ENCODE measurements at regions not wholly inside any gene's neighbourhood (a gene's known extent, or its start where the extent isn't known, plus 50 kb on each side); places are given as distances from the start of the nearest gene placed in this dataset.

DNA sequence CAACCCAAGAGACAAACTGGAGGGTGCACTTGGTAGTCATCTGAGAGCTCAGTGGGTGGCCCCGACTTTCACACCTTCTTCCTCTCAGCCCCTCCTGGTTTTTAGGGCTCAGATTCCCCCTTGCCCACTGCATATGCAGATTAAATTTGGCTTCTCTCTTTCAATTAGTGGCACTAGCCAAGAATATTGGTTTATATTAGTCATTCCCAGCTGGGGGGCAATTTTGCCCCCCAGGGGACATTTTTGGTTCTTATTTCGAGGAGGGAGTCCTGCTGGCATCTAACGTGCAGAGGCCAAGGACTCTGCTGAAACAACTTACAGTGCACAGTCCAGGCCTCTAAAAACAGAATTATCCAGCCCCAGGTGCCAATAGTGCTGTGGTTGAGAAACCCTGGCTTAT, 216.0 kb downstream of the RPS24 start:
- Histone ChIP-seq H3K27ac (no peak overlapping the region), H3K36me3 (no peaks in the 10 kb centered on the region), H3K4me1 (no peaks in the 10 kb centered on the region), H3K27me3 (no peaks in the 10 kb centered on the region), H3K9me3 (no peaks in the 10 kb centered on the region), H3K4me3 (no peak overlapping the region)
- WGBS, result 71% methylated on average over 3 of the region's 3 CpGs
- DNase-seq (ENCODE audit: low spot score in 2 of 2), result no peak
- TF ChIP-seq EP300 (IDR thresholded peaks at IDR 0.05) (no peak), POLR2A (IDR thresholded peaks at IDR 0.05) (no peak), POLR2AphosphoS5 (IDR thresholded peaks at IDR 0.05) (no peak)
- TF ChIP-seq, protein P1, sequence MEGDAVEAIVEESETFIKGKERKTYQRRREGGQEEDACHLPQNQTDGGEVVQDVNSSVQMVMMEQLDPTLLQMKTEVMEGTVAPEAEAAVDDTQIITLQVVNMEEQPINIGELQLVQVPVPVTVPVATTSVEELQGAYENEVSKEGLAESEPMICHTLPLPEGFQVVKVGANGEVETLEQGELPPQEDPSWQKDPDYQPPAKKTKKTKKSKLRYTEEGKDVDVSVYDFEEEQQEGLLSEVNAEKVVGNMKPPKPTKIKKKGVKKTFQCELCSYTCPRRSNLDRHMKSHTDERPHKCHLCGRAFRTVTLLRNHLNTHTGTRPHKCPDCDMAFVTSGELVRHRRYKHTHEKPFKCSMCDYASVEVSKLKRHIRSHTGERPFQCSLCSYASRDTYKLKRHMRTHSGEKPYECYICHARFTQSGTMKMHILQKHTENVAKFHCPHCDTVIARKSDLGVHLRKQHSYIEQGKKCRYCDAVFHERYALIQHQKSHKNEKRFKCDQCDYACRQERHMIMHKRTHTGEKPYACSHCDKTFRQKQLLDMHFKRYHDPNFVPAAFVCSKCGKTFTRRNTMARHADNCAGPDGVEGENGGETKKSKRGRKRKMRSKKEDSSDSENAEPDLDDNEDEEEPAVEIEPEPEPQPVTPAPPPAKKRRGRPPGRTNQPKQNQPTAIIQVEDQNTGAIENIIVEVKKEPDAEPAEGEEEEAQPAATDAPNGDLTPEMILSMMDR (IDR thresholded peaks at IDR 0.05), result no peak

DNA sequence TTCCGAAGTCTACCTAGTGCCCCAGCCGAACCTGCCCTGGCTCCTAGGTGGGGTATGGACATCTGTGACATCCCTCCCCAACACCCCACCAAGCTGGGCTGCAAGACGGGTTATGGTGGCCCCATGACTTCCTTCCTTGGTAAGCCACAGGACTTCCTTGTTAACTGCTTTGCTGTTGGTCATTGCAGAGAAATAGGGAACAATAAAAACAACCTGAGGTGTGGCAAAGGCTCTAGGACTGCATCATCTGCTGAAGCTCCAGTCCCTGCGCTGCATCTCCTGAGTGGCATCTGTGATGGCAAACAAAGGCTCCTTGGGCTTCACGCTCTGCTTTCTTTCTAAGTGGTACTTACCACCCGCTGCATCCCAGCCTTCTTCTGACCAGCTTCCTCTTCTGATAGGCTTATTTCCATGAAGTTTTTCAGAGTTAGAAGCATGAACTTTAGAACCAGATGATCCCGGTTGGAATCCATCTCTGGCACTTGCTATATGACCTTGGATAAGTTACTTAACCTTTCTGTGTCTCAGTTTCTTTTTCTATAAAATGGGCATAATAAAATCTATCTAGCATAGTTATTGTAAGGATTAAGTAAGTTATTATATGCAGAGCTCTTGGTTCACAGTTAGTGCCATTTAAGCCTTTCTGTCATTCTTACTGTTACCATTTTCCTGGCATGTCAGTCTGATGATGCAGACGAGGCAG, 216.8 kb downstream of the RPS24 start:
- no peak for TF ChIP-seq POLR2A (IDR thresholded peaks at IDR 0.05)
- TF ChIP-seq, protein P1 (IDR thresholded peaks at IDR 0.05), result no peak
- TF ChIP-seq EP300 (IDR thresholded peaks at IDR 0.05), result no peak
- TF ChIP-seq POLR2AphosphoS5 (IDR thresholded peaks at IDR 0.05), result no peak
- Histone ChIP-seq H3K27me3 (no peaks in the 10 kb centered on the region), H3K4me1 (no peaks in the 10 kb centered on the region), H3K4me3 (no peak overlapping the region), H3K9me3 (no peaks in the 10 kb centered on the region), H3K36me3 (no peaks in the 10 kb centered on the region), H3K27ac (no peak overlapping the region)
- DNase-seq (ENCODE audit: low spot score in 2 of 2), result no peak
- WGBS, result 82% methylated on average over 8 of the region's 8 CpGs

DNA sequence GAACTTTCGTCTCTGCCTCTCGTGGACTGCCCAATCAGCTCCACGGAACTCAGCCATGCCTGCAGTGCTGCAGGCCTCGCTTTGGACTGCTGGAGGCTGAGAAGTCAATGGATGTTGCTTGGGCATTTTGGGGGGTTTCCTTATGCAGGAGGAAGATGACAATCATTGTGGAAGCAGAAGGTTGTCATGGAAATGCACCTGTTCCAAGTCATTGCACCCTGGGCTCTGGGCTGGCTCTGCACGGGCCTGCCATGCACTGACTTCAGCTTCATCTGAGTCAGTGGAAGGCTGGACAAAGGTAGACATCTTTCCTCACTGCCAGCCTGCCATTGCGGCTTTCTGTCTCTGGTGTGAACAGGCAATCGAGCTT, 217.3 kb downstream of the RPS24 start:
- H3K4me1 ChIP-seq, result no peaks in the 10 kb centered on the region
- no peaks in the 10 kb centered on the region for H3K9me3 ChIP-seq
- no peak for DNase-seq (ENCODE audit: low spot score in 2 of 2)
- no peak overlapping the region for H3K4me3 ChIP-seq
- no peak overlapping the region for H3K27ac ChIP-seq
- TF ChIP-seq, protein P1 (IDR thresholded peaks at IDR 0.05), result no peak
- TF ChIP-seq POLR2A (IDR thresholded peaks at IDR 0.05), result no peak
- TF ChIP-seq EP300 (IDR thresholded peaks at IDR 0.05), result no peak
- no peak for TF ChIP-seq POLR2AphosphoS5 (IDR thresholded peaks at IDR 0.05)
- H3K36me3 ChIP-seq, result no peaks in the 10 kb centered on the region
- H3K27me3 ChIP-seq, result no peaks in the 10 kb centered on the region
- 89% methylated on average over 6 of the region's 7 CpGs for WGBS

DNA sequence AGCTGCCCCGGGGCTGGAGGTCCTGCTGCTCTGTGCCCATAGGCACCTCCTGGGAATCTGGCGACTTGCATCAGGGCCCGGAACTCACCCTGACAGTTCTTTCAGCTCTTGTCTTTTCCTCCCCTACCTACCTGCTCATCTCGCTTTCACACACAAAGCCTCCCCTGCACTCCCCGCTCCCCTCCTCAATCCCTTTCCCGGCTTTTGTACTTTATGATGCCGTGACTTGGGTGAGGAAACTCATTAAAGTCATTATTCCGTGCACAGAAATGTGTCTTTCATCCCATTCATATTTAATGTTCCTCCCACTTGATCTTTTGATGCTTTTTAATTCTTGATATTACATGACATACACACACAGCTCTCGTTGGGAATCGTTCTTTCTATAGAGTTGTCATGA, 218.6 kb downstream of the RPS24 start:
- no peak for TF ChIP-seq EP300 (IDR thresholded peaks at IDR 0.05)
- TF ChIP-seq, protein P1 (IDR thresholded peaks at IDR 0.05), result no peak
- TF ChIP-seq POLR2A (IDR thresholded peaks at IDR 0.05), result no peak
- no peak for TF ChIP-seq POLR2AphosphoS5 (IDR thresholded peaks at IDR 0.05)
- 87% methylated on average over 8 of the region's 10 CpGs for WGBS
- no peaks in the 10 kb centered on the region for H3K36me3 ChIP-seq
- no peaks in the 10 kb centered on the region for H3K27me3 ChIP-seq
- H3K27ac ChIP-seq, result no peak overlapping the region
- DNase-seq (ENCODE audit: low spot score in 2 of 2), result no peak
- H3K9me3 ChIP-seq, result no peaks in the 10 kb centered on the region
- H3K4me1 ChIP-seq, result no peaks in the 10 kb centered on the region
- no peak overlapping the region for H3K4me3 ChIP-seq

DNA sequence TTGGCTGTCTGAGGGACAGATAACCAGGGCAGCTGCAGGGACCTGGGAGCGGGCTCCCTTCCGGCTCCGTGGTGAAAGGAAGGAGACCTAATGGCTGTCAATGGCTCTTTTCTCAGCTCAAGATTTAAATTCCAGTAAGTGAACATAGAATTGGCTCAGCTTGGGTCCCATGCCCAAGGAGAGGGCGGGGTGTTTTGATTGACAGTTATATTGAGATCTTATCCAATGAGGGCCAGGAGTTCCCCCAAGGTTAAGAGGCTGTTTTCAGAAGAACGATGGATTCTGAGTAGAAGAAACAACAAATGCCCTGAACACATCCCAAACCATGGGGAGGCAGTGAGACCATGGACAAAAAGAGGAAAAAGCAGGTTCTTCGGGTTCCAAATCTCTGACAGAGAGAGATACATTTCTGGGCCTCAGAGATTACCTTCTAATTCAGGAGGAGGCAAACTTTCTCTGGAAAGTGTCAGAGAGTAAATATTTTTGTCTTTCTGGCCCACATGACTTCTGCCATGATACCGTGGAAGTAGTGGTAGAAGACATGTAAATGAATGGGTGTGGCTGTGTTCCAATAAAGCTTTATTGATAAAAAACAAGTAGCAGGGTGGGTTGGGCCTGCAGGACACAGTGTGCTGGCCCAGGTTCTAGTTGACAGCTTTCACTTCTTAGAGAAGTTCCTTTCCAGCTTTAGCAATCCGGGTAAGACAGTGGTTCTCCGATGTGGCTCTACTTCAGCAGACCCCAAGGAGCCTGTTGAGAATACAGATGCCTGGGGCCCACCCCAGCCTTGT, 219.6 kb downstream of the RPS24 start:
- TF ChIP-seq EP300 (IDR thresholded peaks at IDR 0.05), result no peak
- TF ChIP-seq, protein P1 (IDR thresholded peaks at IDR 0.05), result no peak
- no peak for TF ChIP-seq POLR2AphosphoS5 (IDR thresholded peaks at IDR 0.05)
- TF ChIP-seq POLR2A (IDR thresholded peaks at IDR 0.05), result no peak
- Histone ChIP-seq H3K36me3 (no peaks in the 10 kb centered on the region), H3K4me3 (no peak overlapping the region), H3K9me3 (no peaks in the 10 kb centered on the region), H3K27me3 (no peaks in the 10 kb centered on the region), H3K27ac (no peak overlapping the region), H3K4me1 (no peaks in the 10 kb centered on the region)
- 87% methylated on average over 9 of the region's 9 CpGs for WGBS
- DNase-seq (ENCODE audit: low spot score in 2 of 2), result no peak

Data from suprapubic skin (tissue), 4 donors.